BJ (cell line): ENCODE measurements at regions not wholly inside any gene's neighbourhood (a gene's known extent, or its start where the extent isn't known, plus 50 kb on each side); places are given as distances from the start of the nearest gene placed in this dataset.

ENCODE experiments used
- CTCF ChIA-PET: fragments of 350-600 bp; formaldehyde crosslinking; extraction: SDS; loops from one replicate; lab custom pipeline; 2021; ENCODE audit warnings: antibody characterized with exemption, inconsistent platforms; lab: Yijun Ruan, JAX
- POLR2A ChIA-PET: fragments of 300-600 bp; sonication (Branson Sonifier 250); formaldehyde crosslinking; extraction: SDS; loops from one replicate; lab custom pipeline; 2021; ENCODE audit warnings: antibody characterized with exemption; lab: Charles Lee
- DNase-seq: peaks from one replicate; pipeline ENCODE4 v3.0.0-alpha.2; 2011; ENCODE audit warnings: low read depth
- H3K27me3 ChIP-seq: 2 replicates; pipeline ENCODE4 v1.6.0; 2011; ENCODE audit warnings: low read length; ENCODE audit not compliant: control insufficient read depth, insufficient read depth
- H3K36me3 ChIP-seq: 2 replicates; pipeline ENCODE4 v1.5.1; 2011; ENCODE audit warnings: low read length; ENCODE audit not compliant: control insufficient read depth, insufficient read depth
- H3K4me3 ChIP-seq: 2 replicates; pipeline ENCODE4 v1.5.1; 2011; ENCODE audit warnings: low read depth, mild to moderate bottlenecking, control low read depth, low read length
- CTCF ChIP-seq: IDR thresholded peaks from 2 replicates; pipeline ENCODE4 v1.5.1; 2011; ENCODE audit warnings: low read depth, mild to moderate bottlenecking, control low read depth, inconsistent platforms, low read length, moderate library complexity; ENCODE audit not compliant: insufficient read depth

- no peak for DNase-seq
- Histone ChIP-seq H3K27me3 (no peaks in the 10 kb centered on the region), H3K36me3 (no peaks in the 10 kb centered on the region), H3K4me3 (no peak overlapping the region)
- CTCF ChIA-PET = interaction anchor here (0.6 kb wide), 1 partner anchor 64 kb away, joined by 3 read pairs; no protein-coding TSS in a partner anchor
- TF ChIP-seq CTCF = no peak
- POLR2A ChIA-PET = no interaction called here
These were observed 614.0 kb downstream of the MCTP2 start for GRCh38 chr15:94845390-94845716.

DNA sequence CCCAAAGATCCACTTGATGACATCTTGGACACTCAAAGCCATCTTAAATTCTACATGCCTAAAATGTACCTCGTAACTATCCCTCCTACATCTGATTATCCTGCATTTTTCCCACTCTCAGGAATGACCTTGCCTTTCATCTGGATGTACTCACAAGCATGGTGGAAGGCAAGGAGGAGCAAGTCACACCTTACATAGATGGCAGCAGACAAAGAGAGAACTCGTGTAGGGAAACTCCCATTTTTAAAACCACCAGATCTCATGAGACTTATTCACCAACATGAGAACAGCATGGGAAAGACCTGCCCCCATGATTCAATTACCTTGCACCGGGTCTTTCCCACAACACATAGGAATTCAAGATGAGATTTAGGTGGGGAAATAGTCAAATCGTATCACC, 616.0 kb downstream of the MCTP2 start:
- CTCF ChIA-PET = no interaction called here
- Histone ChIP-seq H3K27me3 (no peaks in the 10 kb centered on the region), H3K36me3 (no peaks in the 10 kb centered on the region), H3K4me3 (no peak overlapping the region)
- POLR2A ChIA-PET = no interaction called here
- no peak for DNase-seq
- TF ChIP-seq CTCF = no peak

DNA sequence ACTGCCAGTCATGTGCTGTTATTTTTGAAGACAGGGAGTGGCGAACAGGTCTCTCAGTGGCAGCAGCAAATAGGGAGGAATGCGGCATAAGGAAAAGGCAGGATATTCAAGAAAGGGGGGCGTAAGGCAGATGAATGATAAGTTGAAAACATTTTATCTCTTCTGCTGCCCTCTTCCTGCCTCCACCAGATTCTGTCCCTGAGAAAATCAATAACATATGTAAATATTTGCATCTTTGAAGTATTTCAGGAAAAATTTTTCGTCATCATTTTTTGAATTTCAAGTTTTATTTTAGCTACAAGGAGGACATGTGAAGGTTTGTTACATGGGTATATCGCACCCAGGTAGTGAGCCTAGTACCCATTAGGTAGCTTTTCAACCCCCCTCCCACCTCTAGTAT, 616.7 kb downstream of the MCTP2 start:
- DNase-seq = no peak
- TF ChIP-seq CTCF = no peak
- Histone ChIP-seq H3K27me3 (no peaks in the 10 kb centered on the region), H3K4me3 (no peak overlapping the region), H3K36me3 (no peaks in the 10 kb centered on the region)
- POLR2A ChIA-PET = no interaction called here
- CTCF ChIA-PET = no interaction called here

GRCh38 chr15:94855018-94855408, 623.7 kb downstream of the MCTP2 start:
- H3K27me3 ChIP-seq = no peaks in the 10 kb centered on the region
- no peaks in the 10 kb centered on the region for H3K36me3 ChIP-seq
- no peak for DNase-seq
- TF ChIP-seq CTCF = no peak
- H3K4me3 ChIP-seq = no peak overlapping the region
- CTCF ChIA-PET = no interaction called here
- POLR2A ChIA-PET = no interaction called here

DNA sequence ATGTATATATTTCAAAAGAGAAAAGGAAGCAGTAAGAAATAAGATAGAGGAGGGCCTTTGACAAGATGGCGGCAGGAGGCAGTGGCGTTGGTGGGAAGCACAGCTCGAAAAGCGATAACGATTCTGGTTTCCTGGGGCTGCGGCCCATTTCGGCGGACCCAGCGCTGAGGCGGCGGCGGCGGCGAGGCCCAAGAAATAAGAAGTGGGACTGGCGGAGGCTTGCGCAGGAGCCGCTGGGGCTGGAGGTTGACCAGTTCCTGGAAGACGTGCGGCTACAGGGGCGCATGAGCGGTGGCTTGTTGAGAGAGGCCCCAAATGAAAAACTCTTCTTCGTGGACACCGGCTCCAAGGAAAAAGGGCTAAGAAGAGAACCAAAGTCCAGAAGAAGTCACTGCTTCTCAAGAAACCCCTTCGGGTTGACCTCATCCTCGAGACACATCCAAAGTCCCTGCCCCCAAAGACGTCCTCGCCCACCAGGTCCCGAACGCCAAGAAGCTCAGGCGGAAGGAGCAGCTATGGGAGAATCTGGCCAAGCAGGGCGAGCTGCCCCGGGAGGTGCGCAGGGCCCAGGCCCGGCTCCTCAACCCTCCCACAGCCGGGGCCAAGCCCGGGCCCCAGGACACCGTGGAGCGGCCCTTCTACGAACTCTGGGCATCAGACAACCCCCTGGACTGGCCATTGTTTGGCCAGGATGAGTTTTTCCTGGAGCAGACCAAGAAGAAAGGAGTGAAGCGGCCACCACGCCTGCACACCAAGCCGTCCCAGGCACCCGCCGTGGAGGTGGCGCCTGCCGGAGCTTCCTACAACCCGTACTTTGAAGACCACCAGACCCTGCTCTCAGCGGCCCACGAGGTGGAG, 624.3 kb downstream of the MCTP2 start:
- no peak for TF ChIP-seq CTCF

More for the DNA sequence above, 624.3 kb downstream of the MCTP2 start:
- Histone ChIP-seq H3K4me3 (no peak overlapping the region), H3K27me3 (no peaks in the 10 kb centered on the region), H3K36me3 (no peaks in the 10 kb centered on the region)
- ChIA-PET POLR2A (no interaction called here), CTCF (no interaction called here)
- no peak for DNase-seq
